ENCODE measurements at regions not wholly inside any gene's neighbourhood (a gene's known extent, or its start where the extent isn't known, plus 50 kb on each side); places are given as distances from the start of the nearest gene placed in this dataset.
A peak's percentile ranks its signal among the peaks of the same experiment; 100 is the strongest.

GRCh38 chr7:15783987-15784693 is 97.7 kb upstream of the MEOX2 start:
- TF ChIP-seq CTCF (conservative IDR thresholded peaks at IDR 0.05; ENCODE audit: low read length) (peak; percentile 49), EZH2phosphoT487 (IDR thresholded peaks at IDR 0.05; ENCODE audit: borderline replicate concordance) (no peak)
